AG08396 (cell line): ENCODE measurements at regions not wholly inside any gene's neighbourhood (a gene's known extent, or its start where the extent isn't known, plus 50 kb on each side); places are given as distances from the start of the nearest gene placed in this dataset.
"Not testable (repeated sequence)": the region's sequence is repeated elsewhere in the genome, so short reads cannot be mapped to it uniquely, and the experiment has no call there.

ENCODE experiments used
- DNase-seq: peaks from one replicate; pipeline ENCODE4 v3.0.0; 2012; ENCODE audit warnings: low spot score, mixed read lengths

- no peak for DNase-seq
Measured at GRCh38 chr13:80533175-80533574, 192.2 kb upstream of the SPRY2 start.

- DNase-seq = no peak
Measured at GRCh38 chr13:80530902-80531301, 190.0 kb upstream of the SPRY2 start.

GRCh38 chr13:80530191-80530590, 189.3 kb upstream of the SPRY2 start:
- no peak for DNase-seq

GRCh38 chr13:80529734-80530133, 188.8 kb upstream of the SPRY2 start:
- no peak for DNase-seq

GRCh38 chr13:80528733-80529132, 187.8 kb upstream of the SPRY2 start:
- DNase-seq = no peak

- no peak for DNase-seq
Measured at GRCh38 chr13:80527400-80527799, 186.5 kb upstream of the SPRY2 start.

- no peak for DNase-seq
Measured at GRCh38 chr13:80524447-80525215, 183.7 kb upstream of the SPRY2 start.

- no peak for DNase-seq
Measured at GRCh38 chr13:80523134-80523533, 182.2 kb upstream of the SPRY2 start.

- not testable (repeated sequence) for DNase-seq
Measured at GRCh38 chr13:80522463-80522862, 181.5 kb upstream of the SPRY2 start.

GRCh38 chr13:80516818-80517348, 176.0 kb upstream of the SPRY2 start:
- DNase-seq = no peak

- DNase-seq = no peak
Measured at GRCh38 chr13:80515296-80515695, 174.4 kb upstream of the SPRY2 start.

- DNase-seq = no peak
Measured at GRCh38 chr13:80513196-80513595, 172.3 kb upstream of the SPRY2 start.

- DNase-seq = no peak
Measured at GRCh38 chr13:80510686-80511085, 169.8 kb upstream of the SPRY2 start.

GRCh38 chr13:80509264-80509663, 168.3 kb upstream of the SPRY2 start:
- DNase-seq = no peak

GRCh38 chr13:80508031-80508430, 167.1 kb upstream of the SPRY2 start:
- DNase-seq = no peak

- no peak for DNase-seq
Measured at GRCh38 chr13:80504453-80504852, 163.5 kb upstream of the SPRY2 start.

GRCh38 chr13:80502359-80502758, 161.4 kb upstream of the SPRY2 start:
- no peak for DNase-seq

- DNase-seq = no peak
Measured at GRCh38 chr13:80501556-80501955, 160.6 kb upstream of the SPRY2 start.

GRCh38 chr13:80499536-80500290, 158.8 kb upstream of the SPRY2 start:
- no peak for DNase-seq

- no peak for DNase-seq
Measured at GRCh38 chr13:80498433-80498832, 157.5 kb upstream of the SPRY2 start.

- no peak for DNase-seq
Measured at GRCh38 chr13:80497978-80498377, 157.1 kb upstream of the SPRY2 start.

GRCh38 chr13:80497439-80497838, 156.5 kb upstream of the SPRY2 start:
- DNase-seq = no peak

- no peak for DNase-seq
Measured at GRCh38 chr13:80496721-80497397, 155.9 kb upstream of the SPRY2 start.
